SK-N-SH treated with all-trans-retinoic acid at 6 μM for 48 hours (cell line): ENCODE measurements at regions not wholly inside any gene's neighbourhood (a gene's known extent, or its start where the extent isn't known, plus 50 kb on each side); places are given as distances from the start of the nearest gene placed in this dataset.

Experiments used
- ARNTL ChIP-seq: fragments of 450-650 bp; formaldehyde crosslinking; IDR thresholded peaks from 2 replicates; pipeline ENCODE4 v1.5.0; 2020; ENCODE audit warnings: low read depth, mild to moderate bottlenecking, moderate library complexity, borderline replicate concordance
- ESRRG ChIP-seq: fragments of 250-450 bp; sonication (Bioruptor Pico); IDR thresholded peaks from 2 replicates; pipeline ENCODE4 v1.6.1; 2021; ENCODE audit warnings: mild to moderate bottlenecking
- ISL1 ChIP-seq: fragments of 250-450 bp; sonication (Bioruptor Pico); IDR thresholded peaks from 2 replicates; pipeline ENCODE4 v2.1.2; 2022; ENCODE audit warnings: mild to moderate bottlenecking, moderate library complexity
- PPARA ChIP-seq: fragments of 250-450 bp; sonication (Bioruptor Pico); IDR thresholded peaks from 2 replicates; pipeline ENCODE4 v1.5.0; 2020; ENCODE audit warnings: mild to moderate bottlenecking, borderline replicate concordance
- TCF4 ChIP-seq: fragments of 250-450 bp; sonication (Bioruptor Pico); IDR thresholded peaks from 2 replicates; pipeline ENCODE4 v1.8.0; 2021; ENCODE audit warnings: mild to moderate bottlenecking, moderate library complexity, borderline replicate concordance
- TOX ChIP-seq: fragments of 250-450 bp; sonication (Bioruptor Pico); IDR thresholded peaks from 2 replicates; pipeline ENCODE4 v1.8.0; 2021; ENCODE audit warnings: mild to moderate bottlenecking, moderate library complexity, borderline replicate concordance
- ZFP30 ChIP-seq: fragments of 450-650 bp; formaldehyde crosslinking; IDR thresholded peaks from 2 replicates; pipeline ENCODE4 v1.5.0; 2022; ENCODE audit warnings: mild to moderate bottlenecking, moderate library complexity
- ZNF8 ChIP-seq: fragments of 450-650 bp; formaldehyde crosslinking; IDR thresholded peaks from 2 replicates; pipeline ENCODE4 v1.5.0; 2020; ENCODE audit warnings: mild to moderate bottlenecking, moderate library complexity
- TF ChIP-seq, protein P1 (sequence below): fragments of 250-450 bp; sonication (Bioruptor Pico); IDR thresholded peaks from 2 replicates; pipeline ENCODE4 v1.8.0; 2021; ENCODE audit warnings: low read depth, mild to moderate bottlenecking, moderate library complexity, borderline replicate concordance
- TF ChIP-seq, protein P2 (sequence below): fragments of 250-450 bp; sonication (Bioruptor Pico); IDR thresholded peaks from 2 replicates; pipeline ENCODE4 v1.8.0; 2020; ENCODE audit warnings: mild to moderate bottlenecking, moderate library complexity, borderline replicate concordance
- TF ChIP-seq, protein P3 (sequence below): fragments of 250-450 bp; sonication (Bioruptor Pico); IDR thresholded peaks from 2 replicates; pipeline ENCODE4 v1.5.1; 2021; ENCODE audit warnings: mild to moderate bottlenecking, moderate library complexity

DNA sequence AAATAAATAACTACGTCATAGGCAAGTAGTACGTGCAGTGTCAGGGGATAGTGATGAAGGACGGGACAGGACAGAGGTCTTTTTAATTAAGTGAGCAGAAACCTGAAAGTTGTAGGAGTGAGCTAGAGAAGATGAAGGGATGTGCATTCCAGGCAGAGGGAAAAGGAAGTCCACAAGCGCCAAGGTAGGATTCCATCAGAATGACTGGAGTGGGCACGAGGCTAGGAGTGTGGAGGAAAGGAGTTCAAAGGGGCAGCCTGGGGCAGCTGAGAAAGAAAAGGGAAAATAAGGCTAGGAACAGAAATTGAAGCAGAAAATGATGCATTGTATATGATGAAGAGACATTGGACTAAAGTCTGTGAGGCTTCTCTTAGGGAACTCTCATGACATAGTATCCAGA is 192.2 kb upstream of the TLL1 start:
- TF ChIP-seq, protein P1, sequence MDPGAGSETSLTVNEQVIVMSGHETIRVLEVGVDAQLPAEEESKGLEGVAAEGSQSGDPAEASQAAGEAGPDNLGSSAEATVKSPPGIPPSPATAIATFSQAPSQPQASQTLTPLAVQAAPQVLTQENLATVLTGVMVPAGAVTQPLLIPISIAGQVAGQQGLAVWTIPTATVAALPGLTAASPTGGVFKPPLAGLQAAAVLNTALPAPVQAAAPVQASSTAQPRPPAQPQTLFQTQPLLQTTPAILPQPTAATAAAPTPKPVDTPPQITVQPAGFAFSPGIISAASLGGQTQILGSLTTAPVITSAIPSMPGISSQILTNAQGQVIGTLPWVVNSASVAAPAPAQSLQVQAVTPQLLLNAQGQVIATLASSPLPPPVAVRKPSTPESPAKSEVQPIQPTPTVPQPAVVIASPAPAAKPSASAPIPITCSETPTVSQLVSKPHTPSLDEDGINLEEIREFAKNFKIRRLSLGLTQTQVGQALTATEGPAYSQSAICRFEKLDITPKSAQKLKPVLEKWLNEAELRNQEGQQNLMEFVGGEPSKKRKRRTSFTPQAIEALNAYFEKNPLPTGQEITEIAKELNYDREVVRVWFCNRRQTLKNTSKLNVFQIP (CRISPR knock-in tag), result no peak
- TF ChIP-seq ARNTL (no peak), TOX (no peak), TCF4 (no peak), PPARA (CRISPR knock-in tag) (no peak), ZNF8 (CRISPR knock-in tag) (no peak), ESRRG (CRISPR knock-in tag) (no peak), ZFP30 (CRISPR knock-in tag) (no peak), ISL1 (CRISPR knock-in tag) (no peak)
- TF ChIP-seq, protein P2, sequence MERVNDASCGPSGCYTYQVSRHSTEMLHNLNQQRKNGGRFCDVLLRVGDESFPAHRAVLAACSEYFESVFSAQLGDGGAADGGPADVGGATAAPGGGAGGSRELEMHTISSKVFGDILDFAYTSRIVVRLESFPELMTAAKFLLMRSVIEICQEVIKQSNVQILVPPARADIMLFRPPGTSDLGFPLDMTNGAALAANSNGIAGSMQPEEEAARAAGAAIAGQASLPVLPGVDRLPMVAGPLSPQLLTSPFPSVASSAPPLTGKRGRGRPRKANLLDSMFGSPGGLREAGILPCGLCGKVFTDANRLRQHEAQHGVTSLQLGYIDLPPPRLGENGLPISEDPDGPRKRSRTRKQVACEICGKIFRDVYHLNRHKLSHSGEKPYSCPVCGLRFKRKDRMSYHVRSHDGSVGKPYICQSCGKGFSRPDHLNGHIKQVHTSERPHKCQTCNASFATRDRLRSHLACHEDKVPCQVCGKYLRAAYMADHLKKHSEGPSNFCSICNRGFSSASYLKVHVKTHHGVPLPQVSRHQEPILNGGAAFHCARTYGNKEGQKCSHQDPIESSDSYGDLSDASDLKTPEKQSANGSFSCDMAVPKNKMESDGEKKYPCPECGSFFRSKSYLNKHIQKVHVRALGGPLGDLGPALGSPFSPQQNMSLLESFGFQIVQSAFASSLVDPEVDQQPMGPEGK (CRISPR knock-in tag), result no peak
- TF ChIP-seq, protein P3, sequence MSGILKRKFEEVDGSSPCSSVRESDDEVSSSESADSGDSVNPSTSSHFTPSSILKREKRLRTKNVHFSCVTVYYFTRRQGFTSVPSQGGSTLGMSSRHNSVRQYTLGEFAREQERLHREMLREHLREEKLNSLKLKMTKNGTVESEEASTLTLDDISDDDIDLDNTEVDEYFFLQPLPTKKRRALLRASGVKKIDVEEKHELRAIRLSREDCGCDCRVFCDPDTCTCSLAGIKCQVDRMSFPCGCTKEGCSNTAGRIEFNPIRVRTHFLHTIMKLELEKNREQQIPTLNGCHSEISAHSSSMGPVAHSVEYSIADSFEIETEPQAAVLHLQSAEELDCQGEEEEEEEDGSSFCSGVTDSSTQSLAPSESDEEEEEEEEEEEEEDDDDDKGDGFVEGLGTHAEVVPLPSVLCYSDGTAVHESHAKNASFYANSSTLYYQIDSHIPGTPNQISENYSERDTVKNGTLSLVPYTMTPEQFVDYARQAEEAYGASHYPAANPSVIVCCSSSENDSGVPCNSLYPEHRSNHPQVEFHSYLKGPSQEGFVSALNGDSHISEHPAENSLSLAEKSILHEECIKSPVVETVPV, result no peak
